Small intestine (tissue), 7 donors: ENCODE measurements at regions not wholly inside any gene's neighbourhood (a gene's known extent, or its start where the extent isn't known, plus 50 kb on each side); places are given as distances from the start of the nearest gene placed in this dataset.

Experiments
- DNase-seq, 2 donors: peaks; one replicate each; pipeline versions ENCODE4 v3.0.0 to v3.0.0-alpha.2; 2013
- FAIRE-seq: peaks from 2 replicates; lab custom pipeline; 2012; peaks lifted over from hg19 to GRCh38; lab: Jason Lieb, UNC
- H3K27ac ChIP-seq, 3 donors: one replicate each; pipeline ENCODE4 v1.5.1; 2013; ENCODE audit warnings: low read length in 2 of 3, mild to moderate bottlenecking in 2 of 3, control low read depth in 1 of 3, inconsistent platforms in 1 of 3, low read depth in 1 of 3, moderate library complexity in 1 of 3
- H3K27me3 ChIP-seq, 3 donors: one replicate each; pipeline ENCODE4 v1.6.1; 2013; ENCODE audit warnings: low read length in 3 of 3, inconsistent platforms in 1 of 3; ENCODE audit not compliant: control insufficient read depth in 3 of 3, insufficient read depth in 3 of 3
- H3K36me3 ChIP-seq, 3 donors: one replicate each; pipeline ENCODE4 v1.6.1; 2013; ENCODE audit warnings: low read length in 3 of 3, inconsistent platforms in 1 of 3, low read depth in 1 of 3, mild to moderate bottlenecking in 1 of 3, moderate library complexity in 1 of 3; ENCODE audit not compliant: control insufficient read depth in 3 of 3, insufficient read depth in 2 of 3
- H3K4me1 ChIP-seq, 3 donors: one replicate each; pipeline ENCODE4 v1.6.1; 2013; ENCODE audit warnings: low read length in 2 of 3, inconsistent platforms in 1 of 3, low read depth in 1 of 3, mild to moderate bottlenecking in 1 of 3, moderate library complexity in 1 of 3; ENCODE audit not compliant: control insufficient read depth in 3 of 3, insufficient read depth in 2 of 3
- H3K4me3 ChIP-seq, 3 donors: one replicate each; pipeline ENCODE4 v1.5.1; 2013; ENCODE audit warnings: low read length in 3 of 3, control low read depth in 1 of 3, inconsistent platforms in 1 of 3, low read depth in 1 of 3, mild to moderate bottlenecking in 1 of 3, moderate library complexity in 1 of 3
- H3K9me3 ChIP-seq, 2 donors: one replicate each; pipeline ENCODE4 v1.6.1; 2013; ENCODE audit warnings: low read depth in 1 of 2, low read length in 1 of 2; ENCODE audit not compliant: control insufficient read depth in 2 of 2, insufficient read depth in 1 of 2
- WGBS, 3 donors: extraction: QIAGEN DNeasy Blood & Tissue Kit; methylation state at CpG; one replicate each; pipeline ENCODE4 v1.1.7; 2013; 5-methylcytosine and 5-hydroxymethylcytosine counted together
- donor health status: healthy with polysubstance abuse.
- donor health status: control.
- donor health status: control.
- donor health status: Bipolar disorder and iron deficiency.
- donor health status: healthy.

- FAIRE-seq, result no peak
- Histone ChIP-seq H3K27me3 (no peaks in the 10 kb centered on the region), H3K9me3 (peaks cover 0 to 7% of the 10 kb centered on the region in 2 donors), H3K36me3 (no peaks in the 10 kb centered on the region), H3K4me1 (peaks cover 0 to 3% (median 0%) of the 10 kb centered on the region in 3 donors), H3K27ac (no peak overlapping the region), H3K4me3 (no peak overlapping the region)
- WGBS, 3 donors, result 47 to 57% (median 50%) methylated on average over 3 of the region's 3 CpGs
- DNase-seq, result no peak
These were observed 420.2 kb downstream of the BCOR start for GRCh38 chrX:39677585-39677977.

GRCh38 chrX:39677978-39678791, 419.6 kb downstream of the BCOR start:
- Histone ChIP-seq H3K4me3 (no peak overlapping the region), H3K4me1 (peaks cover 0 to 3% (median 0%) of the 10 kb centered on the region in 3 donors), H3K36me3 (no peaks in the 10 kb centered on the region), H3K9me3 (peaks cover 0 to 7% of the 10 kb centered on the region in 2 donors), H3K27me3 (no peaks in the 10 kb centered on the region), H3K27ac (no peak overlapping the region)
- FAIRE-seq (no peak), DNase-seq (no peak)
- 83 to 93% (median 84%) methylated on average over 17 to 19 of the region's 19 CpGs for WGBS, 3 donors

- FAIRE-seq (no peak), DNase-seq (no peak)
- no peak overlapping the region for H3K4me3 ChIP-seq
- no peaks in the 10 kb centered on the region for H3K27me3 ChIP-seq
- no peak overlapping the region for H3K27ac ChIP-seq
- H3K9me3 ChIP-seq, result peaks cover 0 to 7% of the 10 kb centered on the region in 2 donors
- no peaks in the 10 kb centered on the region for H3K36me3 ChIP-seq
- WGBS, 3 donors, result 75 to 89% (median 84%) methylated on average over 4 of the region's 4 CpGs
- H3K4me1 ChIP-seq, result peaks cover 0 to 3% (median 0%) of the 10 kb centered on the region in 3 donors
These were observed 418.8 kb downstream of the BCOR start for GRCh38 chrX:39678914-39679313.

- no peak for DNase-seq
- Histone ChIP-seq H3K36me3 (no peaks in the 10 kb centered on the region), H3K4me1 (peaks cover 0 to 3% (median 0%) of the 10 kb centered on the region in 3 donors), H3K9me3 (peaks cover 0 to 7% of the 10 kb centered on the region in 2 donors), H3K27ac (no peak overlapping the region), H3K27me3 (no peaks in the 10 kb centered on the region), H3K4me3 (no peak overlapping the region)
- no peak for FAIRE-seq
- WGBS, 3 donors, result 89 to 95% (median 94%) methylated on average over 8 of the region's 8 CpGs
These were observed 418.1 kb downstream of the BCOR start for GRCh38 chrX:39679497-39680157.

- Histone ChIP-seq H3K4me1 (no peaks in the 10 kb centered on the region), H3K27me3 (no peaks in the 10 kb centered on the region), H3K4me3 (no peak overlapping the region), H3K36me3 (no peaks in the 10 kb centered on the region), H3K9me3 (peaks cover 0 to 2% of the 10 kb centered on the region in 2 donors), H3K27ac (no peak overlapping the region)
- DNase-seq (no peak), FAIRE-seq (no peak)
- WGBS, 3 donors, result 73 to 75% (median 74%) methylated on average over 12 of the region's 12 CpGs
These were observed 415.9 kb downstream of the BCOR start for GRCh38 chrX:39681885-39682284.

GRCh38 chrX:39682778-39683177, 415.0 kb downstream of the BCOR start:
- Histone ChIP-seq H3K27me3 (no peaks in the 10 kb centered on the region), H3K4me3 (no peak overlapping the region), H3K36me3 (no peaks in the 10 kb centered on the region), H3K9me3 (no peaks in the 10 kb centered on the region), H3K27ac (no peak overlapping the region), H3K4me1 (peaks cover 0 to 5% (median 0%) of the 10 kb centered on the region in 3 donors)
- WGBS, 3 donors, result 87 to 100% (median 97%) methylated on average over 3 of the region's 3 CpGs
- DNase-seq (no peak), FAIRE-seq (no peak)

GRCh38 chrX:39688219-39688575, 409.6 kb downstream of the BCOR start:
- Histone ChIP-seq H3K27ac (peak overlapping the region in 1 of 3 donors; percentile 27), H3K27me3 (no peaks in the 10 kb centered on the region), H3K36me3 (no peaks in the 10 kb centered on the region), H3K4me3 (peak overlapping the region in 1 of 3 donors; percentile 6), H3K9me3 (no peaks in the 10 kb centered on the region), H3K4me1 (peaks cover 0 to 11% (median 0%) of the 10 kb centered on the region in 3 donors)
- 49 to 56% (median 50%) methylated on average over 9 of the region's 9 CpGs for WGBS, 3 donors
- FAIRE-seq, result no peak
- DNase-seq, result no peak

GRCh38 chrX:39688576-39689375, 409.0 kb downstream of the BCOR start:
- peak overlapping the region in 1 of 3 donors; percentile 27 for H3K27ac ChIP-seq
- H3K4me1 ChIP-seq, result peaks cover 0 to 11% (median 0%) of the 10 kb centered on the region in 3 donors
- no peaks in the 10 kb centered on the region for H3K9me3 ChIP-seq
- 1 to 31% (median 9%) methylated on average over 10 to 101 of the region's 101 CpGs for WGBS, 3 donors
- DNase-seq (peak; percentile 78 to 83), FAIRE-seq (no peak)
- H3K27me3 ChIP-seq, result no peaks in the 10 kb centered on the region
- H3K4me3 ChIP-seq, result peak overlapping the region in 2 of 3 donors; percentile 47 to 48
- no peaks in the 10 kb centered on the region for H3K36me3 ChIP-seq
